Endodermal cell (in vitro differentiated cells): ENCODE measurements at regions not wholly inside any gene's neighbourhood (a gene's known extent, or its start where the extent isn't known, plus 50 kb on each side); places are given as distances from the start of the nearest gene placed in this dataset.

Source experiments
- DNase-seq: peaks from one replicate; pipeline ENCODE4 v3.0.0-alpha.2; 2017
- H3K27ac ChIP-seq: 2 replicates; pipeline ENCODE4 v1.5.1; 2013; ENCODE audit warnings: mild to moderate bottlenecking, low read depth, low read length, moderate library complexity
- H3K27me3 ChIP-seq: 2 replicates; pipeline ENCODE4 v1.6.1; 2013; ENCODE audit warnings: mild to moderate bottlenecking, low read length, moderate library complexity; ENCODE audit not compliant: insufficient read depth, control insufficient read depth, poor library complexity, severe bottlenecking
- H3K36me3 ChIP-seq: 2 replicates; pipeline ENCODE4 v1.7.0; 2013; ENCODE audit warnings: mild to moderate bottlenecking, low read length, moderate library complexity; ENCODE audit not compliant: control insufficient read depth, insufficient read depth
- H3K4me1 ChIP-seq: one replicate; pipeline ENCODE4 v1.7.0; 2013; ENCODE audit warnings: low read length; ENCODE audit not compliant: control insufficient read depth, insufficient read depth
- H3K4me3 ChIP-seq: 2 replicates; pipeline ENCODE4 v1.5.1; 2013; ENCODE audit warnings: mild to moderate bottlenecking, low read length, moderate library complexity
- H3K9ac ChIP-seq: 2 replicates; pipeline ENCODE4 v1.6.1; 2013; ENCODE audit warnings: mild to moderate bottlenecking, low read length, moderate library complexity; ENCODE audit not compliant: poor library complexity, severe bottlenecking; ENCODE audit errors: extremely low read depth
- H3K9me3 ChIP-seq: 2 replicates; pipeline ENCODE4 v1.6.1; 2013; ENCODE audit warnings: mild to moderate bottlenecking, low read length, moderate library complexity; ENCODE audit not compliant: control insufficient read depth
- H3K27ac Mint-ChIP-seq: 2 replicates; pipeline ENCODE4 v1.8.0; 2020; ENCODE audit warnings: mixed read lengths
- H3K27me3 Mint-ChIP-seq: 2 replicates; pipeline ENCODE4 v1.8.0; 2021; ENCODE audit warnings: mild to moderate bottlenecking, mixed read lengths; ENCODE audit not compliant: insufficient read depth
- H3K36me3 Mint-ChIP-seq: 2 replicates; pipeline ENCODE4 v1.8.0; 2020; ENCODE audit warnings: low read depth, mixed read lengths
- H3K4me1 Mint-ChIP-seq: 2 replicates; pipeline ENCODE4 v1.8.0; 2020; ENCODE audit warnings: mixed read lengths
- H3K4me3 Mint-ChIP-seq: 2 replicates; pipeline ENCODE4 v1.8.0; 2020; ENCODE audit warnings: mild to moderate bottlenecking, moderate library complexity, mixed read lengths
- H3K9me3 Mint-ChIP-seq: 2 replicates; pipeline ENCODE4 v1.8.0; 2020; ENCODE audit warnings: mild to moderate bottlenecking, mixed read lengths
- CTCF ChIP-seq: fragments of 200-600 bp; sonication (generic); conservative IDR thresholded peaks from 2 replicates; pipeline ENCODE4 v1.5.0; 2021; ENCODE audit warnings: antibody characterized with exemption, mild to moderate bottlenecking
- WGBS, 2 experiments: methylation state at CpG; one replicate each; pipeline versions ENCODE4 v1.1.5 to v1.1.7; 2013; ENCODE audit warnings: missing lambda C conversion rate in 2 of 2, mixed read lengths in 1 of 2; ENCODE audit not compliant: insufficient coverage in 1 of 2, insufficient read length in 1 of 2; 5-methylcytosine and 5-hydroxymethylcytosine counted together

DNA sequence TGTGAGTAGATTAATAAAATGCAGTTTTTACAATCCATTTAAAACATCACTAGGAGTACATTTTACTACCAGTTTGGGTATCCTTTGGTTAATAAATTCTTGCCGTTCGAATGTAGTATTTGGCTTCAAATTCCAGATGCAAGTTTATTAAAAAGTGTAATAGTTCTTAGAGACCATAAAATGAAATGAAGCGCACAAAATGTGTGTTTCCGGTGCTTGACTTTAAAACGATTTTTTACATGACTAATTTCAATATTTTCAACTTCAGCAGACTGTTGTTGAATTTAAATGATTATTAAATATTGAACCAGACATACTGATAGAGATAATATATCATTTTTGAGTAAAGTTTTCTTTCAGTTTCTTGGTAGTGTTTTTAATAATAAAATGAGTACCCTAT, 138.4 kb upstream of the NAALADL2 start:
- Mint-ChIP-seq H3K4me1 (peaks cover under 1% of the 10 kb centered on the region), H3K27ac (no peak overlapping the region), H3K9me3 (no peaks in the 10 kb centered on the region), H3K27me3 (no peaks in the 10 kb centered on the region), H3K4me3 (no peak overlapping the region), H3K36me3 (no peaks in the 10 kb centered on the region)
- no peaks in the 10 kb centered on the region for H3K36me3 ChIP-seq
- H3K9me3 ChIP-seq, result no peaks in the 10 kb centered on the region
- no peak overlapping the region for H3K4me3 ChIP-seq
- no peaks in the 10 kb centered on the region for H3K4me1 ChIP-seq
- TF ChIP-seq CTCF, result no peak
- H3K27me3 ChIP-seq, result no peaks in the 10 kb centered on the region
- WGBS, 2 experiments, result 88% methylated on average over 5 of the region's 5 CpGs; no CpG with 5 or more reads in 1 of the 2 experiments
- DNase-seq, result no peak
- H3K9ac ChIP-seq, result no peak overlapping the region
- no peak overlapping the region for H3K27ac ChIP-seq

- TF ChIP-seq CTCF, result no peak
- Histone ChIP-seq H3K27me3 (no peaks in the 10 kb centered on the region), H3K4me3 (no peak overlapping the region), H3K36me3 (no peaks in the 10 kb centered on the region), H3K27ac (no peak overlapping the region), H3K4me1 (no peaks in the 10 kb centered on the region), H3K9ac (no peak overlapping the region), H3K9me3 (no peaks in the 10 kb centered on the region)
- DNase-seq, result no peak
- H3K4me3 Mint-ChIP-seq, result no peak overlapping the region
- no peaks in the 10 kb centered on the region for H3K36me3 Mint-ChIP-seq
- H3K9me3 Mint-ChIP-seq, result no peaks in the 10 kb centered on the region
- peaks cover 3% of the 10 kb centered on the region for H3K4me1 Mint-ChIP-seq
- 93 to 100% methylated on average over 1 to 3 of the region's 3 CpGs for WGBS, 2 experiments
- H3K27ac Mint-ChIP-seq, result no peak overlapping the region
- H3K27me3 Mint-ChIP-seq, result no peaks in the 10 kb centered on the region
Measured at GRCh38 chr3:174725303-174725702, 133.8 kb upstream of the NAALADL2 start.

GRCh38 chr3:174737966-174738365, 121.2 kb upstream of the NAALADL2 start:
- Histone ChIP-seq H3K27ac (no peak overlapping the region), H3K27me3 (no peaks in the 10 kb centered on the region), H3K36me3 (no peaks in the 10 kb centered on the region), H3K9ac (no peak overlapping the region), H3K4me3 (no peak overlapping the region), H3K4me1 (no peaks in the 10 kb centered on the region), H3K9me3 (peaks cover 7% of the 10 kb centered on the region)
- no peak for DNase-seq
- no peak overlapping the region for H3K27ac Mint-ChIP-seq
- H3K4me3 Mint-ChIP-seq, result no peak overlapping the region
- TF ChIP-seq CTCF, result no peak
- H3K36me3 Mint-ChIP-seq, result no peaks in the 10 kb centered on the region
- no peaks in the 10 kb centered on the region for H3K4me1 Mint-ChIP-seq
- WGBS, 2 experiments, result 79% methylated on average over 3 of the region's 3 CpGs; no CpG with 5 or more reads in 1 of the 2 experiments
- no peaks in the 10 kb centered on the region for H3K27me3 Mint-ChIP-seq
- peaks cover 6% of the 10 kb centered on the region for H3K9me3 Mint-ChIP-seq
